NT2/D1 (cell line): ENCODE measurements at regions not wholly inside any gene's neighbourhood (a gene's known extent, or its start where the extent isn't known, plus 50 kb on each side); places are given as distances from the start of the nearest gene placed in this dataset.
"Not testable (repeated sequence)": the region's sequence is repeated elsewhere in the genome, so short reads cannot be mapped to it uniquely, and the experiment has no call there.

Experiments used
- DNase-seq: peaks from one replicate; pipeline ENCODE4 v3.0.0-alpha.2; 2011; ENCODE audit warnings: low read depth, low spot score
- H3K27me3 ChIP-seq: 2 replicates; pipeline ENCODE4 v1.6.0; 2011; ENCODE audit warnings: mild to moderate bottlenecking; ENCODE audit not compliant: insufficient read length, insufficient read depth
- H3K36me3 ChIP-seq: 2 replicates; pipeline ENCODE4 v1.6.1; 2011; ENCODE audit warnings: mild to moderate bottlenecking, low read length, mixed read lengths; ENCODE audit not compliant: insufficient read depth, insufficient read length
- H3K4me1 ChIP-seq: 2 replicates; pipeline ENCODE4 v1.5.1; 2011; ENCODE audit not compliant: insufficient read depth, insufficient read length
- H3K4me3 ChIP-seq: 2 replicates; pipeline ENCODE4 v1.5.1; 2011; ENCODE audit warnings: low read depth; ENCODE audit not compliant: insufficient read length
- H3K9ac ChIP-seq: 2 replicates; pipeline ENCODE4 v1.6.0; 2011; ENCODE audit warnings: low read depth; ENCODE audit not compliant: insufficient read length
- H3K9me3 ChIP-seq: 2 replicates; pipeline ENCODE4 v1.5.1; 2011; ENCODE audit warnings: mild to moderate bottlenecking, low read length; ENCODE audit not compliant: insufficient read depth
- SUZ12 ChIP-seq: IDR thresholded peaks from 2 replicates; pipeline ENCODE4 v1.6.1; 2011; ENCODE audit not compliant: insufficient read length, insufficient read depth; ENCODE audit errors: extremely low read depth
- YY1 ChIP-seq: IDR thresholded peaks from 2 replicates; pipeline ENCODE4 v1.6.1; 2011; ENCODE audit not compliant: insufficient read length, insufficient read depth
- ZNF274 ChIP-seq: IDR thresholded peaks from 2 replicates; pipeline ENCODE4 v1.6.1; 2011; ENCODE audit warnings: mild to moderate bottlenecking, low read depth, low read length

GRCh38 chr7:145700488-145700887 lies 416.1 kb upstream of the CNTNAP2 start:
- H3K4me1 ChIP-seq: no peaks in the 10 kb centered on the region
- no peaks in the 10 kb centered on the region for H3K36me3 ChIP-seq
- H3K9me3 ChIP-seq: no peaks in the 10 kb centered on the region; the same call in 1 of the 2 replicates
- H3K27me3 ChIP-seq: no peaks in the 10 kb centered on the region
- H3K9ac ChIP-seq: no peak overlapping the region
- no peak overlapping the region for H3K4me3 ChIP-seq
- DNase-seq: no peak
- no peak for TF ChIP-seq YY1
- TF ChIP-seq ZNF274: no peak
- no peak for TF ChIP-seq SUZ12

GRCh38 chr7:145698526-145699262 lies 417.9 kb upstream of the CNTNAP2 start:
- no peaks in the 10 kb centered on the region for H3K27me3 ChIP-seq
- no peak overlapping the region for H3K9ac ChIP-seq
- H3K9me3 ChIP-seq: no peaks in the 10 kb centered on the region; the same call in 1 of the 2 replicates
- H3K4me3 ChIP-seq: no peak overlapping the region
- no peak for TF ChIP-seq YY1
- TF ChIP-seq SUZ12: no peak
- TF ChIP-seq ZNF274: no peak
- no peaks in the 10 kb centered on the region for H3K4me1 ChIP-seq
- H3K36me3 ChIP-seq: no peaks in the 10 kb centered on the region
- DNase-seq: no peak

DNA sequence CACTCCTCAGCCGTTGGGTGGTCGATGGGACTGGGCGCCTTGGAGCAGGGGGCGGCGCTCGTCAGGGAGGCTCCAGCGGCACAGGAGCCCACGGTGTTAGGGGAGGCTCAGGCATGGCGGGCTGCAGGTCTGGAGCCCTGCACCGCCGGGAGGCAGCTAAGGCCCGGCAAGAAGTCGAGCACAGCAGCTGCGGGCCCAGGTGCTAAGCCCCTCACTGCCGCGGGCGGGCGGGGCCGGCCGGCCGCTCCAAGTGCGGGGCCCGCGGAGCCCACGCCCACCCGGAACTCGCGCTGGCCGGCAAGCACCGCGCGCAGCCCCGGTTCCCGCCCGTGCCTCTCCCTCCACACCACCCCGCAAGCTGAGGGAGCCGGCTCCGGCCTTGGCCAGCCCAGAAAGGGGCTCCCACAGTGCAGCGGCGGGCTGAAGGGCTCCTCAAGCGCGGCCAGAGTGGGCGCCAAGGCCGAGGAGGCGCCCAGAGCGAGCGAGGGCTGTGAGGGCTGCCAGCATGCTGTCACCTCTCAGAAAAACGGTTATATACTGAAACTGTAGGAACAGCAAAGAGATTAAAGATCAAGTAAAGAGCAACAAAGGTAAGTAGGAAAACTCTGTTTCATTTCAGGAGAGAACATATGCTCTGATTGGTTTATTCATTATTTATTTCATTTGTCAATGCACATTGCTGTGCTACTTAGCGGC lies 419.0 kb upstream of the CNTNAP2 start:
- not testable (repeated sequence) for H3K36me3 ChIP-seq, H3K4me3 ChIP-seq, DNase-seq, H3K4me1 ChIP-seq, H3K27me3 ChIP-seq, H3K9me3 ChIP-seq, H3K9ac ChIP-seq

DNA sequence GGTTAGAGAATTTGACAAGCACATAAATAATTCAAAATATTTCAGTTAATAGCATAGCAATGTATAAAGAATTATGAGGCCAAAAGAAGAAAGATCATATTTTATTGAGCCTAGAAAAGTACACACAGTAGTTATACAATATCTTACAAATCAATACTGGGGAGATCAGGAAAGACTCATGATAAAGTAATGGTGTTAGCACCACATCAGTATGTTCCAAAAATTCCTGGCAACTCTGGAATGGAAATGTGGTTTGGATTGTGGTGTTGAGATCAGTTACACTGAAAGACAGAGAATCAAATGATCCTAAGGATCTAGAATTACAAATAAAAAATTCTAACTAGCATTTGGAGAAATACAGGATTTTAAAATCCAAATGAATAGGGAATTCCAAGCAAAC lies 420.5 kb upstream of the CNTNAP2 start:
- no peaks in the 10 kb centered on the region for H3K36me3 ChIP-seq
- no peak for DNase-seq
- TF ChIP-seq ZNF274 (no peak), YY1 (no peak), SUZ12 (no peak)
- H3K9me3 ChIP-seq: no peaks in the 10 kb centered on the region; the same call in 1 of the 2 replicates
- H3K27me3 ChIP-seq: no peaks in the 10 kb centered on the region
- H3K4me3 ChIP-seq: no peak overlapping the region
- no peaks in the 10 kb centered on the region for H3K4me1 ChIP-seq
- H3K9ac ChIP-seq: no peak overlapping the region

GRCh38 chr7:145692237-145692950 lies 424.2 kb upstream of the CNTNAP2 start:
- Histone ChIP-seq H3K27me3 (no peaks in the 10 kb centered on the region), H3K36me3 (no peaks in the 10 kb centered on the region), H3K4me3 (no peak overlapping the region), H3K4me1 (no peaks in the 10 kb centered on the region), H3K9ac (no peak overlapping the region), H3K9me3 (peaks cover 7% of the 10 kb centered on the region; the same call in 1 of the 2 replicates)
- no peak for TF ChIP-seq ZNF274
- TF ChIP-seq SUZ12: no peak
- no peak for TF ChIP-seq YY1
- DNase-seq: peak; percentile 38

DNA sequence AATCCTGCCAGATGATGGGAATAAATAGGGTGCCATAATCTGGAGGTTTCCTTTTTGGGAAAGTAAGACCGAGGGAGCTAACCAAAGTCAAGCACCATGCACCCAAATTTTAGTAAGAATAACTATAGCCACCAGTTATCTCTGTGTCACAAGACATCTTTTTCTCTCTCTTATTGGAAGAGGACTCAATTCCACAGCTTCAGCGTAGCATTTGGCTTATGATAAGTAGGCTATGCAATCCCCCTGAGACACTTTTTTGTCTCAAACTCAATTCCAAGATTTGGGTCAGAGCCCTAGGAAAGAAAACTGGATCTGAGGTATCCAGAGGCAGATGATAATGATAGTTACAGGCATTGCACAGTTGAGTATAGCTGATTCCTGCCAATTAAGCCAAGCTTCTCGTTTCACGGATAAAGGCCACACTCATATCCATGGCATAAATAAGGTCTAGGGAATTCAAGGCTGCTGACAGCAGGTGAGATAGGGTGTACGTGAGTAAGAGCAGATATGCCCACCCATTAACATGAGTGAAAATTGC lies 425.2 kb upstream of the CNTNAP2 start:
- H3K4me1 ChIP-seq: no peaks in the 10 kb centered on the region
- H3K9ac ChIP-seq: no peak overlapping the region
- peaks cover 7% of the 10 kb centered on the region; the same call in 1 of the 2 replicates for H3K9me3 ChIP-seq
- H3K36me3 ChIP-seq: no peaks in the 10 kb centered on the region
- no peaks in the 10 kb centered on the region for H3K27me3 ChIP-seq
- H3K4me3 ChIP-seq: no peak overlapping the region
- no peak for DNase-seq
- TF ChIP-seq SUZ12: no peak
- no peak for TF ChIP-seq ZNF274
- no peak for TF ChIP-seq YY1

- no peak for DNase-seq
- Histone ChIP-seq H3K4me3 (no peak overlapping the region), H3K9me3 (no peaks in the 10 kb centered on the region), H3K27me3 (no peaks in the 10 kb centered on the region), H3K4me1 (no peaks in the 10 kb centered on the region), H3K36me3 (no peaks in the 10 kb centered on the region), H3K9ac (no peak overlapping the region)
- TF ChIP-seq ZNF274 (no peak), YY1 (no peak)
Measured at GRCh38 chr7:145681646-145682045, 435.0 kb upstream of the CNTNAP2 start.
